WTC11 (cell line): ENCODE measurements at regions not wholly inside any gene's neighbourhood (a gene's known extent, or its start where the extent isn't known, plus 50 kb on each side); places are given as distances from the start of the nearest gene placed in this dataset.

Source experiments
- ATAC-seq: fragments of 200-7000 bp; cut with Tn5 transposase; 2 replicates; pipeline ENCODE4 v1.10.0; 2021; ENCODE audit warnings: mild to moderate bottlenecking, moderate library complexity
- CTCF ChIA-PET: fragments of 300-600 bp; sonication (Branson Sonifier 250); formaldehyde crosslinking; loops from one replicate; lab custom pipeline; 2021; ENCODE audit warnings: antibody characterized with exemption; lab: Charles Lee
- POLR2A ChIA-PET: fragments of 350-600 bp; sonication (Branson Sonifier 250); formaldehyde crosslinking; loops from one replicate; lab custom pipeline; 2021; ENCODE audit warnings: antibody characterized with exemption; lab: Charles Lee
- DNase-seq: peaks from one replicate; pipeline ENCODE4 v3.0.0; 2021; ENCODE audit warnings: low spot score
- H3K27ac Mint-ChIP-seq: 2 replicates; pipeline ENCODE4 v1.8.0; 2021; ENCODE audit warnings: mixed read lengths
- H3K27me3 Mint-ChIP-seq: 2 replicates; pipeline ENCODE4 v1.8.0; 2021; ENCODE audit warnings: low read depth, mild to moderate bottlenecking, moderate library complexity, mixed read lengths
- H3K36me3 Mint-ChIP-seq: 2 replicates; pipeline ENCODE4 v1.8.0; 2021; ENCODE audit warnings: mixed read lengths
- H3K4me1 Mint-ChIP-seq: 2 replicates; pipeline ENCODE4 v1.8.0; 2022; ENCODE audit warnings: mixed read lengths
- H3K4me3 Mint-ChIP-seq: 2 replicates; pipeline ENCODE4 v1.8.0; 2021; ENCODE audit warnings: mild to moderate bottlenecking, moderate library complexity, mixed read lengths
- H3K9me3 Mint-ChIP-seq: 2 replicates; pipeline ENCODE4 v1.8.0; 2021; ENCODE audit warnings: mixed read lengths
- ATF3 ChIP-seq: sonication (generic); formaldehyde crosslinking; conservative IDR thresholded peaks from 2 replicates; pipeline ENCODE4 v1.8.1; 2022; ENCODE audit warnings: mild to moderate bottlenecking, missing genetic modification reagents
- CDX4 ChIP-seq: fragments of 250-450 bp; sonication (Bioruptor Pico); IDR thresholded peaks from 2 replicates; pipeline ENCODE4 v1.9.0; 2021; ENCODE audit warnings: moderate library complexity, mild to moderate bottlenecking, inconsistent platforms, borderline replicate concordance
- E2F5 ChIP-seq: sonication (generic); formaldehyde crosslinking; IDR thresholded peaks from 2 replicates; pipeline ENCODE4 v1.8.1; 2022; ENCODE audit warnings: mild to moderate bottlenecking, moderate library complexity, missing genetic modification reagents
- EMX1 ChIP-seq: fragments of 250-450 bp; sonication (Bioruptor Pico); IDR thresholded peaks from 2 replicates; pipeline ENCODE4 v1.8.0; 2021; ENCODE audit warnings: mild to moderate bottlenecking
- GABPB1 ChIP-seq: sonication (generic); formaldehyde crosslinking; IDR thresholded peaks from 2 replicates; pipeline ENCODE4 v1.8.1; 2023; ENCODE audit warnings: mild to moderate bottlenecking, missing genetic modification reagents
- GRHL2 ChIP-seq: fragments of 250-450 bp; sonication (Bioruptor Pico); IDR thresholded peaks from 2 replicates; pipeline ENCODE4 v1.8.0; 2022; ENCODE audit warnings: mild to moderate bottlenecking, moderate library complexity; ENCODE audit not compliant: insufficient replicate concordance, severe bottlenecking
- JUN ChIP-seq: sonication (generic); formaldehyde crosslinking; IDR thresholded peaks from 2 replicates; pipeline ENCODE4 v1.8.0; 2023; ENCODE audit warnings: mild to moderate bottlenecking, missing genetic modification reagents
- MLX ChIP-seq: sonication (generic); formaldehyde crosslinking; IDR thresholded peaks from 2 replicates; pipeline ENCODE4 v1.8.1; 2023; ENCODE audit warnings: mild to moderate bottlenecking, missing genetic modification reagents, moderate library complexity
- MYBL2 ChIP-seq: sonication (generic); formaldehyde crosslinking; IDR thresholded peaks from 2 replicates; pipeline ENCODE4 v1.8.1; 2023; ENCODE audit warnings: mild to moderate bottlenecking, moderate library complexity, missing genetic modification reagents
- NFATC4 ChIP-seq: fragments of 250-450 bp; sonication (Bioruptor Pico); IDR thresholded peaks from 2 replicates; pipeline ENCODE4 v1.9.0; 2021; ENCODE audit warnings: mild to moderate bottlenecking
- NFE2L1 ChIP-seq: sonication (generic); formaldehyde crosslinking; IDR thresholded peaks from 2 replicates; pipeline ENCODE4 v1.8.1; 2023; ENCODE audit warnings: missing genetic modification reagents
- NR1H2 ChIP-seq: sonication (generic); formaldehyde crosslinking; IDR thresholded peaks from 2 replicates; pipeline ENCODE4 v1.9.0; 2021; ENCODE audit warnings: mild to moderate bottlenecking, moderate library complexity, missing genetic modification reagents
- PRDM15 ChIP-seq: sonication (generic); formaldehyde crosslinking; IDR thresholded peaks from 2 replicates; pipeline ENCODE4 v1.8.0; 2022; ENCODE audit warnings: missing genetic modification reagents
- RELA ChIP-seq: sonication (generic); formaldehyde crosslinking; IDR thresholded peaks from 2 replicates; pipeline ENCODE4 v1.8.1; 2022; ENCODE audit warnings: missing genetic modification reagents, mild to moderate bottlenecking, borderline replicate concordance
- SMAD3 ChIP-seq: sonication (generic); formaldehyde crosslinking; IDR thresholded peaks from 2 replicates; pipeline ENCODE4 v1.8.0; 2022; ENCODE audit warnings: missing genetic modification reagents, mild to moderate bottlenecking, borderline replicate concordance
- SOX15 ChIP-seq: fragments of 250-450 bp; sonication (Bioruptor Pico); IDR thresholded peaks from 2 replicates; pipeline ENCODE4 v1.9.0; 2021; ENCODE audit warnings: mild to moderate bottlenecking
- SP1 ChIP-seq: sonication (generic); formaldehyde crosslinking; conservative IDR thresholded peaks from 2 replicates; pipeline ENCODE4 v1.8.1; 2022; ENCODE audit warnings: missing genetic modification reagents
- TCF7 ChIP-seq: sonication (generic); formaldehyde crosslinking; IDR thresholded peaks from 2 replicates; pipeline ENCODE4 v1.8.0; 2022; ENCODE audit warnings: mild to moderate bottlenecking, low read depth, missing genetic modification reagents, moderate library complexity
- USF1 ChIP-seq: sonication (generic); formaldehyde crosslinking; IDR thresholded peaks from 2 replicates; pipeline ENCODE4 v1.8.0; 2022; ENCODE audit warnings: mild to moderate bottlenecking, missing genetic modification reagents
- ZNF121 ChIP-seq: sonication (generic); formaldehyde crosslinking; IDR thresholded peaks from 2 replicates; pipeline ENCODE4 v1.8.0; 2023; ENCODE audit warnings: missing genetic modification reagents
- ZNF263 ChIP-seq: sonication (generic); formaldehyde crosslinking; IDR thresholded peaks from 2 replicates; pipeline ENCODE4 v1.8.1; 2022; ENCODE audit warnings: low read depth, mild to moderate bottlenecking, moderate library complexity, missing genetic modification reagents
- ZNF416 ChIP-seq: fragments of 250-450 bp; sonication (Bioruptor Pico); IDR thresholded peaks from 2 replicates; pipeline ENCODE4 v1.9.0; 2021; ENCODE audit warnings: mild to moderate bottlenecking, inconsistent platforms
- ZNF512 ChIP-seq: sonication (generic); formaldehyde crosslinking; IDR thresholded peaks from 2 replicates; pipeline ENCODE4 v1.8.1; 2022; ENCODE audit warnings: missing genetic modification reagents, borderline replicate concordance
- ZNF671 ChIP-seq: fragments of 250-450 bp; sonication (Bioruptor Pico); IDR thresholded peaks from 2 replicates; pipeline ENCODE4 v1.8.0; 2021; ENCODE audit warnings: mild to moderate bottlenecking

- Mint-ChIP-seq H3K4me3 (no peak overlapping the region), H3K27ac (no peak overlapping the region), H3K27me3 (peaks cover 32% of the 10 kb centered on the region), H3K36me3 (no peaks in the 10 kb centered on the region), H3K9me3 (peaks cover 12% of the 10 kb centered on the region), H3K4me1 (peaks cover 6% of the 10 kb centered on the region; the same call in 1 of the 2 replicates)
- ChIA-PET POLR2A (no interaction called here), CTCF (no interaction called here)
- DNase-seq (no peak), ATAC-seq (no peak)
- TF ChIP-seq MLX (CRISPR knock-in tag): no peak
- no peak for TF ChIP-seq ZNF121 (CRISPR knock-in tag)
- TF ChIP-seq NFATC4: no peak
- TF ChIP-seq RELA (CRISPR knock-in tag): no peak
- no peak for TF ChIP-seq PRDM15 (CRISPR knock-in tag)
- no peak for TF ChIP-seq CDX4
- TF ChIP-seq SP1 (CRISPR knock-in tag): no peak
- TF ChIP-seq TCF7: no peak
- no peak for TF ChIP-seq NR1H2 (CRISPR knock-in tag)
- no peak for TF ChIP-seq ZNF512 (CRISPR knock-in tag)
- TF ChIP-seq NFE2L1 (CRISPR knock-in tag): no peak
- TF ChIP-seq ZNF263 (CRISPR knock-in tag): no peak
- TF ChIP-seq MYBL2 (CRISPR knock-in tag): no peak
- no peak for TF ChIP-seq SMAD3 (CRISPR knock-in tag)
- TF ChIP-seq ZNF671 (CRISPR knock-in tag): no peak
These were observed 393.3 kb upstream of the AUTS2 start for GRCh38 chr7:69204943-69205342.

- Mint-ChIP-seq H3K36me3 (no peaks in the 10 kb centered on the region), H3K27ac (no peak overlapping the region), H3K4me1 (peaks cover 6% of the 10 kb centered on the region; the same call in 1 of the 2 replicates), H3K9me3 (peaks cover 12% of the 10 kb centered on the region), H3K4me3 (no peak overlapping the region), H3K27me3 (peaks cover 35% of the 10 kb centered on the region)
- ChIA-PET POLR2A (no interaction called here), CTCF (no interaction called here)
- DNase-seq (no peak), ATAC-seq (no peak)
- TF ChIP-seq MLX (CRISPR knock-in tag) (no peak), GRHL2 (CRISPR knock-in tag) (no peak), EMX1 (CRISPR knock-in tag) (no peak), JUN (CRISPR knock-in tag) (no peak), ZNF416 (CRISPR knock-in tag) (no peak), NFE2L1 (CRISPR knock-in tag) (no peak), ATF3 (no peak), MYBL2 (CRISPR knock-in tag) (no peak), GABPB1 (CRISPR knock-in tag) (no peak), SOX15 (CRISPR knock-in tag) (no peak), TCF7 (no peak), ZNF263 (CRISPR knock-in tag) (no peak), E2F5 (no peak), USF1 (CRISPR knock-in tag) (no peak)
These were observed 392.7 kb upstream of the AUTS2 start for GRCh38 chr7:69205581-69205980.
